ENCODE measurements at regions not wholly inside any gene's neighbourhood (a gene's known extent, or its start where the extent isn't known, plus 50 kb on each side); places are given as distances from the start of the nearest gene placed in this dataset.

DNA sequence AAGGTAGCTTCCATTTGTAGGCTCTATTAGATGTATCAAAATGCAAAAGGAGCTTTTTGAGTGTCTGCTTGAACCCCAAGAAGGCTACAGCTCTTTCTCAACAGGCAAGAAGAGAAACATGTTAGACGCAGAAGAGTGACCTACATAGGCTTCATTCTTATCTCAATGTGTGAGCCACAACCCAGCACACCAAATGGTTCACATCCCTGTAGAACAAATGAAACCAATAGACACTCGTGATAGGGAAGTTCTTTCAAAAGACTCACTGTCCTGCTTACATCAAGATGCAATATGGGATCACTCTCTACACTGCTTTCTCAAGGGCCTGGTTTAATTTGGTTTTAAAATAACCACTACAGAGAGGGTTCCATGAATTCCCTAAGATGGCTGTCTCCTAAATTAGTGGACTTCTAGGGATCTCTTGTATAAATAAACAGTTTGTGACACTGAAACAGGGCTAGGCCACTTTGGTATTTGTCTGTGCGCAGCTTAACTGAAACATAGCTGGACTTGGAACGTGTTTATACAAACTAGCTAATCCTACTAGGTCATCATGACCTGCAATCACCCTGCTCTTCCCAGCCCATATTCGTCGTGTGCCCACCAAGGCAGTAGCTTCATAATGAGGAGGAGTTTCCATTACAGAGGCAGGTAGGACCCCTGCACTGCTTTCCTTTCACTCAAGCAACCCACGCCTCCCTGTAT, 225.4 kb upstream of the PREP start:
- TF ChIP-seq EP300 (IDR thresholded peaks at IDR 0.05; ENCODE audit: borderline replicate concordance in 1 of 2, low read depth in 1 of 2, low read length in 1 of 2) (no peak), RFX5 (IDR thresholded peaks at IDR 0.05; ENCODE audit: low read length) (no peak), POLR2AphosphoS5 (IDR thresholded peaks at IDR 0.05; ENCODE audit: low read depth, low read length) (no peak), GABPA (IDR thresholded peaks at IDR 0.05; ENCODE audit: low read depth) (no peak), FOXM1 (IDR thresholded peaks at IDR 0.05; ENCODE audit: low read depth) (no peak), USF1 (IDR thresholded peaks at IDR 0.05; ENCODE audit: borderline replicate concordance, low read depth) (no peak), EZH2phosphoT487 (IDR thresholded peaks at IDR 0.05; ENCODE audit: borderline replicate concordance, low read depth) (no peak), NFIC (IDR thresholded peaks at IDR 0.05; ENCODE audit: borderline replicate concordance) (no peak)
- TF ChIP-seq, protein P1, sequence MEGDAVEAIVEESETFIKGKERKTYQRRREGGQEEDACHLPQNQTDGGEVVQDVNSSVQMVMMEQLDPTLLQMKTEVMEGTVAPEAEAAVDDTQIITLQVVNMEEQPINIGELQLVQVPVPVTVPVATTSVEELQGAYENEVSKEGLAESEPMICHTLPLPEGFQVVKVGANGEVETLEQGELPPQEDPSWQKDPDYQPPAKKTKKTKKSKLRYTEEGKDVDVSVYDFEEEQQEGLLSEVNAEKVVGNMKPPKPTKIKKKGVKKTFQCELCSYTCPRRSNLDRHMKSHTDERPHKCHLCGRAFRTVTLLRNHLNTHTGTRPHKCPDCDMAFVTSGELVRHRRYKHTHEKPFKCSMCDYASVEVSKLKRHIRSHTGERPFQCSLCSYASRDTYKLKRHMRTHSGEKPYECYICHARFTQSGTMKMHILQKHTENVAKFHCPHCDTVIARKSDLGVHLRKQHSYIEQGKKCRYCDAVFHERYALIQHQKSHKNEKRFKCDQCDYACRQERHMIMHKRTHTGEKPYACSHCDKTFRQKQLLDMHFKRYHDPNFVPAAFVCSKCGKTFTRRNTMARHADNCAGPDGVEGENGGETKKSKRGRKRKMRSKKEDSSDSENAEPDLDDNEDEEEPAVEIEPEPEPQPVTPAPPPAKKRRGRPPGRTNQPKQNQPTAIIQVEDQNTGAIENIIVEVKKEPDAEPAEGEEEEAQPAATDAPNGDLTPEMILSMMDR (IDR thresholded peaks at IDR 0.05): no peak
- TF ChIP-seq, protein P2, sequence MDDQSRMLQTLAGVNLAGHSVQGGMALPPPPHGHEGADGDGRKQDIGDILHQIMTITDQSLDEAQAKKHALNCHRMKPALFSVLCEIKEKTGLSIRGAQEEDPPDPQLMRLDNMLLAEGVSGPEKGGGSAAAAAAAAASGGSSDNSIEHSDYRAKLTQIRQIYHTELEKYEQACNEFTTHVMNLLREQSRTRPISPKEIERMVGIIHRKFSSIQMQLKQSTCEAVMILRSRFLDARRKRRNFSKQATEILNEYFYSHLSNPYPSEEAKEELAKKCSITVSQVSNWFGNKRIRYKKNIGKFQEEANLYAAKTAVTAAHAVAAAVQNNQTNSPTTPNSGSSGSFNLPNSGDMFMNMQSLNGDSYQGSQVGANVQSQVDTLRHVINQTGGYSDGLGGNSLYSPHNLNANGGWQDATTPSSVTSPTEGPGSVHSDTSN (IDR thresholded peaks at IDR 0.05): no peak
